Astrocyte (in vitro differentiated cells and primary cell): ENCODE measurements at regions not wholly inside any gene's neighbourhood (a gene's known extent, or its start where the extent isn't known, plus 50 kb on each side); places are given as distances from the start of the nearest gene placed in this dataset.

Experiments
- DNase-seq: peaks from one replicate; pipeline ENCODE4 v3.0.0-alpha.2; 2010; ENCODE audit warnings: low read depth
- FAIRE-seq: peaks from 2 replicates; lab custom pipeline; 2011; peaks lifted over from hg19 to GRCh38; lab: Jason Lieb, UNC
- H2AFZ ChIP-seq: 2 replicates; pipeline ENCODE4 v1.6.0; 2012; ENCODE audit warnings: low read depth, low read length, inconsistent platforms
- H3K27ac ChIP-seq: 2 replicates; pipeline ENCODE4 v1.5.1; 2011; ENCODE audit warnings: low read depth, low read length, inconsistent platforms
- H3K27me3 ChIP-seq: 2 replicates; pipeline ENCODE4 v1.6.0; 2011; ENCODE audit warnings: low read length, inconsistent platforms; ENCODE audit not compliant: insufficient read depth
- H3K36me3 ChIP-seq: 2 replicates; pipeline ENCODE4 v1.5.1; 2011; ENCODE audit warnings: low read length, inconsistent platforms; ENCODE audit not compliant: insufficient read depth
- H3K4me1 ChIP-seq: 2 replicates; pipeline ENCODE4 v1.5.1; 2011; ENCODE audit warnings: low read length, inconsistent platforms; ENCODE audit not compliant: insufficient read depth
- H3K4me2 ChIP-seq: 2 replicates; pipeline ENCODE4 v1.6.0; 2012; ENCODE audit warnings: low read length, inconsistent platforms
- H3K4me3 ChIP-seq: 2 replicates; pipeline ENCODE4 v1.5.1; 2011; ENCODE audit warnings: low read depth, mild to moderate bottlenecking, low read length, inconsistent platforms; ENCODE audit not compliant: insufficient read depth
- H3K79me2 ChIP-seq: 2 replicates; pipeline ENCODE4 v1.6.0; 2012; ENCODE audit warnings: mild to moderate bottlenecking, low read length, inconsistent platforms; ENCODE audit not compliant: insufficient read depth
- H3K9ac ChIP-seq: 2 replicates; pipeline ENCODE4 v1.6.0; 2012; ENCODE audit warnings: mild to moderate bottlenecking, low read length, inconsistent platforms
- H3K9me3 ChIP-seq: 2 replicates; pipeline ENCODE4 v1.5.1; 2012; ENCODE audit warnings: low read depth, mild to moderate bottlenecking, low read length, inconsistent platforms; ENCODE audit not compliant: insufficient read depth
- H4K20me1 ChIP-seq: 2 replicates; pipeline ENCODE4 v1.6.0; 2012; ENCODE audit warnings: low read length, inconsistent platforms; ENCODE audit not compliant: insufficient read depth
- H3K27ac Mint-ChIP-seq: one replicate; pipeline ENCODE4 v1.8.0; 2021; ENCODE audit warnings: mild to moderate bottlenecking, mixed read lengths; ENCODE audit not compliant: unreplicated experiment
- H3K27me3 Mint-ChIP-seq: one replicate; pipeline ENCODE4 v1.8.0; 2021; ENCODE audit warnings: low read depth, mixed read lengths; ENCODE audit not compliant: unreplicated experiment
- H3K36me3 Mint-ChIP-seq: one replicate; pipeline ENCODE4 v1.8.0; 2021; ENCODE audit warnings: low read depth, mixed read lengths; ENCODE audit not compliant: unreplicated experiment
- H3K4me1 Mint-ChIP-seq: one replicate; pipeline ENCODE4 v1.8.0; 2021; ENCODE audit warnings: low read depth, mixed read lengths; ENCODE audit not compliant: unreplicated experiment
- H3K4me3 Mint-ChIP-seq: one replicate; pipeline ENCODE4 v1.8.0; 2021; ENCODE audit warnings: mild to moderate bottlenecking, moderate library complexity, mixed read lengths; ENCODE audit not compliant: unreplicated experiment
- H3K9me3 Mint-ChIP-seq: one replicate; pipeline ENCODE4 v1.8.0; 2021; ENCODE audit warnings: mild to moderate bottlenecking, mixed read lengths; ENCODE audit not compliant: unreplicated experiment
- EZH2 ChIP-seq: IDR thresholded peaks from 2 replicates; pipeline ENCODE4 v1.6.1; 2012; ENCODE audit warnings: mild to moderate bottlenecking, low read length, inconsistent platforms; ENCODE audit not compliant: insufficient read depth
- TF ChIP-seq, protein P1 (sequence below): IDR thresholded peaks from 2 replicates; pipeline ENCODE4 v1.5.1; 2011; ENCODE audit warnings: low read depth, mild to moderate bottlenecking, inconsistent platforms, low read length, moderate library complexity; ENCODE audit not compliant: insufficient read depth

- Histone ChIP-seq H3K79me2 (no peaks in the 10 kb centered on the region), H3K4me2 (no peak overlapping the region), H4K20me1 (no peaks in the 10 kb centered on the region), H3K27me3 (no peaks in the 10 kb centered on the region), H3K4me1 (no peaks in the 10 kb centered on the region), H3K4me3 (no peak overlapping the region), H2AFZ (no peak overlapping the region), H3K9ac (no peak overlapping the region), H3K36me3 (no peaks in the 10 kb centered on the region), H3K27ac (no peak overlapping the region), H3K9me3 (no peaks in the 10 kb centered on the region)
- H3K4me3 Mint-ChIP-seq: no peak overlapping the region
- TF ChIP-seq, protein P1, sequence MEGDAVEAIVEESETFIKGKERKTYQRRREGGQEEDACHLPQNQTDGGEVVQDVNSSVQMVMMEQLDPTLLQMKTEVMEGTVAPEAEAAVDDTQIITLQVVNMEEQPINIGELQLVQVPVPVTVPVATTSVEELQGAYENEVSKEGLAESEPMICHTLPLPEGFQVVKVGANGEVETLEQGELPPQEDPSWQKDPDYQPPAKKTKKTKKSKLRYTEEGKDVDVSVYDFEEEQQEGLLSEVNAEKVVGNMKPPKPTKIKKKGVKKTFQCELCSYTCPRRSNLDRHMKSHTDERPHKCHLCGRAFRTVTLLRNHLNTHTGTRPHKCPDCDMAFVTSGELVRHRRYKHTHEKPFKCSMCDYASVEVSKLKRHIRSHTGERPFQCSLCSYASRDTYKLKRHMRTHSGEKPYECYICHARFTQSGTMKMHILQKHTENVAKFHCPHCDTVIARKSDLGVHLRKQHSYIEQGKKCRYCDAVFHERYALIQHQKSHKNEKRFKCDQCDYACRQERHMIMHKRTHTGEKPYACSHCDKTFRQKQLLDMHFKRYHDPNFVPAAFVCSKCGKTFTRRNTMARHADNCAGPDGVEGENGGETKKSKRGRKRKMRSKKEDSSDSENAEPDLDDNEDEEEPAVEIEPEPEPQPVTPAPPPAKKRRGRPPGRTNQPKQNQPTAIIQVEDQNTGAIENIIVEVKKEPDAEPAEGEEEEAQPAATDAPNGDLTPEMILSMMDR: no peak
- no peak for TF ChIP-seq EZH2
- no peaks in the 10 kb centered on the region for H3K27me3 Mint-ChIP-seq
- no peak for FAIRE-seq
- no peak overlapping the region for H3K27ac Mint-ChIP-seq
- no peak for DNase-seq
- H3K36me3 Mint-ChIP-seq: no peaks in the 10 kb centered on the region
- H3K4me1 Mint-ChIP-seq: no peaks in the 10 kb centered on the region
- H3K9me3 Mint-ChIP-seq: no peaks in the 10 kb centered on the region
These were observed 1715.0 kb upstream of the FLRT2 start for GRCh38 chr14:83814896-83815295.

- Mint-ChIP-seq H3K9me3 (no peaks in the 10 kb centered on the region), H3K4me1 (no peaks in the 10 kb centered on the region), H3K27ac (no peak overlapping the region), H3K4me3 (no peak overlapping the region), H3K36me3 (no peaks in the 10 kb centered on the region), H3K27me3 (no peaks in the 10 kb centered on the region)
- H3K4me2 ChIP-seq: no peak overlapping the region
- H3K36me3 ChIP-seq: no peaks in the 10 kb centered on the region
- no peaks in the 10 kb centered on the region for H3K4me1 ChIP-seq
- no peak overlapping the region for H3K9ac ChIP-seq
- FAIRE-seq: no peak
- H2AFZ ChIP-seq: no peak overlapping the region
- TF ChIP-seq, protein P1: no peak
- no peak for TF ChIP-seq EZH2
- H3K79me2 ChIP-seq: no peaks in the 10 kb centered on the region
- H3K27me3 ChIP-seq: no peaks in the 10 kb centered on the region
- no peak for DNase-seq
- H3K27ac ChIP-seq: no peak overlapping the region
- H3K9me3 ChIP-seq: no peaks in the 10 kb centered on the region
- H3K4me3 ChIP-seq: no peak overlapping the region
- no peaks in the 10 kb centered on the region for H4K20me1 ChIP-seq
These were observed 1713.2 kb upstream of the FLRT2 start for GRCh38 chr14:83816761-83817160.

GRCh38 chr14:83825843-83826242 is 1704.1 kb upstream of the FLRT2 start:
- Mint-ChIP-seq H3K36me3 (no peaks in the 10 kb centered on the region), H3K9me3 (no peaks in the 10 kb centered on the region), H3K27ac (no peak overlapping the region), H3K4me3 (no peak overlapping the region), H3K4me1 (peaks cover 6% of the 10 kb centered on the region), H3K27me3 (no peaks in the 10 kb centered on the region)
- Histone ChIP-seq H3K36me3 (no peaks in the 10 kb centered on the region), H3K9me3 (no peaks in the 10 kb centered on the region), H4K20me1 (no peaks in the 10 kb centered on the region), H3K79me2 (no peaks in the 10 kb centered on the region), H3K9ac (no peak overlapping the region), H3K4me2 (no peak overlapping the region), H3K27ac (no peak overlapping the region), H3K4me1 (no peaks in the 10 kb centered on the region), H3K4me3 (no peak overlapping the region), H3K27me3 (no peaks in the 10 kb centered on the region), H2AFZ (no peak overlapping the region)
- no peak for FAIRE-seq
- no peak for DNase-seq
- TF ChIP-seq EZH2: no peak
- TF ChIP-seq, protein P1: no peak
